OCI-LY7 (cell line): ENCODE measurements at regions not wholly inside any gene's neighbourhood (a gene's known extent, or its start where the extent isn't known, plus 50 kb on each side); places are given as distances from the start of the nearest gene placed in this dataset.

Source experiments
- BruUV-seq: library from RNA; stranded (reverse); fragments of 400-500 nt; replicated peaks from 2 replicates; lab custom pipeline; 2021; lab: Mats Ljungman, UMichigan
- CTCF ChIA-PET: fragments of 300-600 bp; sonication (Branson Sonifier 250); formaldehyde crosslinking; loops from one replicate; lab custom pipeline; 2022; ENCODE audit warnings: antibody characterized with exemption; ENCODE audit not compliant: unreplicated experiment; lab: Charles Lee
- POLR2A ChIA-PET: fragments of 300-600 bp; sonication (Branson Sonifier 250); formaldehyde crosslinking; loops from one replicate; lab custom pipeline; 2022; ENCODE audit warnings: antibody characterized with exemption; lab: Charles Lee
- DNase-seq: peaks from one replicate; pipeline ENCODE4 v3.0.0-alpha.2; 2015; ENCODE audit warnings: low spot score
- H2AFZ ChIP-seq: fragments of 200-600 bp; sonication (generic), shearing (Covaris generic); 2 replicates; pipeline ENCODE4 v1.6.1; 2014; ENCODE audit warnings: mild to moderate bottlenecking, antibody characterized with exemption, low read length, moderate library complexity
- H3K27ac ChIP-seq: fragments of 200-600 bp; sonication (generic); 2 replicates; pipeline ENCODE4 v1.5.1; 2014; ENCODE audit warnings: mixed run types, low read depth, mild to moderate bottlenecking, moderate library complexity, low read length, inconsistent platforms; ENCODE audit not compliant: poor library complexity, severe bottlenecking
- H3K36me3 ChIP-seq: fragments of 200-600 bp; sonication (generic); 2 replicates; pipeline ENCODE4 v1.6.1; 2014; ENCODE audit warnings: mild to moderate bottlenecking, antibody characterized with exemption, low read length, moderate library complexity, mixed read lengths; ENCODE audit not compliant: insufficient read depth
- H3K4me1 ChIP-seq: fragments of 200-600 bp; sonication (generic); 2 replicates; pipeline ENCODE4 v1.5.1; 2014; ENCODE audit warnings: mild to moderate bottlenecking, low read length; ENCODE audit not compliant: insufficient read depth, poor library complexity, severe bottlenecking
- H3K4me2 ChIP-seq: fragments of 200-600 bp; sonication (generic); 2 replicates; pipeline ENCODE4 v1.6.1; 2014; ENCODE audit warnings: mild to moderate bottlenecking, low read length
- H3K4me3 ChIP-seq: fragments of 200-600 bp; sonication (generic); 2 replicates; pipeline ENCODE4 v1.5.1; 2014; ENCODE audit warnings: mild to moderate bottlenecking, low read depth, low read length; ENCODE audit not compliant: poor library complexity, severe bottlenecking
- H3K79me2 ChIP-seq: fragments of 200-600 bp; sonication (generic); 2 replicates; pipeline ENCODE4 v1.6.1; 2016; ENCODE audit warnings: low read depth, mild to moderate bottlenecking, low read length, moderate library complexity, mixed read lengths; ENCODE audit not compliant: insufficient read depth
- H3K9me2 ChIP-seq: fragments of 200-600 bp; sonication (generic); 2 replicates; pipeline ENCODE4 v1.6.1; 2016; ENCODE audit warnings: mild to moderate bottlenecking, low read length, mixed read lengths; ENCODE audit not compliant: insufficient read depth
- H3K9me3 ChIP-seq: fragments of 200-600 bp; sonication (generic); 2 replicates; pipeline ENCODE4 v1.6.1; 2014; ENCODE audit warnings: mild to moderate bottlenecking, mixed run types, low read length, mixed read lengths
- H4K20me1 ChIP-seq: fragments of 200-600 bp; sonication (generic); 2 replicates; pipeline ENCODE4 v1.6.1; 2014; ENCODE audit warnings: mild to moderate bottlenecking, antibody characterized with exemption, low read length, moderate library complexity, mixed read lengths; ENCODE audit not compliant: insufficient read depth
- EZH2phosphoT487 ChIP-seq: fragments of 200-600 bp; sonication (generic); IDR thresholded peaks from 2 replicates; pipeline ENCODE4 v1.6.1; 2018; ENCODE audit warnings: low read depth, borderline replicate concordance, mild to moderate bottlenecking, mixed run types, antibody characterized with exemption, low read length, moderate library complexity, mixed read lengths
- intact Hi-C: fragments of 100-400 bp; cut with micrococcal nuclease; formaldehyde crosslinking; loops from one replicate; pipeline ENCODE4 v1.10.0; 2022; ENCODE audit not compliant: unreplicated experiment
- TF ChIP-seq, protein P1 (sequence below): fragments of 200-600 bp; sonication (generic); conservative IDR thresholded peaks from 2 replicates; pipeline ENCODE4 v1.5.1; 2014; ENCODE audit warnings: mild to moderate bottlenecking, antibody characterized with exemption, low read length, moderate library complexity, mixed read lengths

DNA sequence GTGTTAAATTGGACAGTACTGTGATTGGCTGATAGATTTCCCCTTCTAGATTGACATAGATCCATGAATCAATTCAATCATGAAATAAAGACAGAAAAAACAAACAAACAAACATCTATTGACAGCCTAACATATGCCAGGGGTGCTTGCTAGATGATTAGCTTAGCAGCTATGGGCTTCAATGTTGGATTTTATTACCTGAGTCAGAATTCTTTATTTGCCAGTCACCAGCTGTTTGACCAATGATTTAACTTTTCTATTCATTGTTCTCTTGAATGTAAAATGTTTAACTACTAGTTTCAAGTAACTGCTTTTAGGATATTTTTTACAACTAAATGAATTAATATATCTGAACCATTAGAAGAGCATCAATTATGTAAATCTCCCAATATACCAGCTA, 901.3 kb upstream of the CITED2 start:
- intact Hi-C loops = no loop called here
- Histone ChIP-seq H3K9me2 (no peaks in the 10 kb centered on the region), H3K4me1 (no peaks in the 10 kb centered on the region), H3K36me3 (no peaks in the 10 kb centered on the region), H3K9me3 (no peaks in the 10 kb centered on the region), H3K27ac (no peak overlapping the region), H4K20me1 (no peaks in the 10 kb centered on the region), H3K79me2 (no peaks in the 10 kb centered on the region), H3K4me3 (no peak overlapping the region), H2AFZ (no peak overlapping the region), H3K4me2 (no peak overlapping the region)
- POLR2A ChIA-PET = interaction anchor here (0.7 kb wide), 2 partner anchors 664 to 920 kb away, joined by 3 read pairs; no protein-coding TSS in a partner anchor
- DNase-seq = no peak
- no TSS peak for BruUV-seq
- TF ChIP-seq EZH2phosphoT487 = no peak
- TF ChIP-seq, protein P1, sequence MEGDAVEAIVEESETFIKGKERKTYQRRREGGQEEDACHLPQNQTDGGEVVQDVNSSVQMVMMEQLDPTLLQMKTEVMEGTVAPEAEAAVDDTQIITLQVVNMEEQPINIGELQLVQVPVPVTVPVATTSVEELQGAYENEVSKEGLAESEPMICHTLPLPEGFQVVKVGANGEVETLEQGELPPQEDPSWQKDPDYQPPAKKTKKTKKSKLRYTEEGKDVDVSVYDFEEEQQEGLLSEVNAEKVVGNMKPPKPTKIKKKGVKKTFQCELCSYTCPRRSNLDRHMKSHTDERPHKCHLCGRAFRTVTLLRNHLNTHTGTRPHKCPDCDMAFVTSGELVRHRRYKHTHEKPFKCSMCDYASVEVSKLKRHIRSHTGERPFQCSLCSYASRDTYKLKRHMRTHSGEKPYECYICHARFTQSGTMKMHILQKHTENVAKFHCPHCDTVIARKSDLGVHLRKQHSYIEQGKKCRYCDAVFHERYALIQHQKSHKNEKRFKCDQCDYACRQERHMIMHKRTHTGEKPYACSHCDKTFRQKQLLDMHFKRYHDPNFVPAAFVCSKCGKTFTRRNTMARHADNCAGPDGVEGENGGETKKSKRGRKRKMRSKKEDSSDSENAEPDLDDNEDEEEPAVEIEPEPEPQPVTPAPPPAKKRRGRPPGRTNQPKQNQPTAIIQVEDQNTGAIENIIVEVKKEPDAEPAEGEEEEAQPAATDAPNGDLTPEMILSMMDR = no peak
- CTCF ChIA-PET = no interaction called here

DNA sequence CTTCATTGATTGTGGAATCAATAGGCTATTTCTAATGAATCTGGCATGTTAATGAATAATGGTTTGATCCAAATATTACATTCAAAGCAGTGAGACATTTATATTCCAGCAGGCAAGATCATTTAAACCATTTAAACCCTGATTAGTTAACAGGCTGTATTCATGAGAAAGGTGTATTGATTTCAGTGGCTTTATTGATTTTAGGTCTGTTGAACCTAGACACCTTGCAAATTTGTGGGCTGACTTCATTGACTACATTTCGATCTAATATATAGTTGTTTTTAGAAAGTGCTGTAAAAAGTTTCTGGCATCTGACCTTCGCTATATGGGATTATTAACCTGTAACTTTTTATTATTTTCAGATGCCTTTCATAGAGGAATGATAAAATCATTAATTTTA, 900.1 kb upstream of the CITED2 start:
- no peak for DNase-seq
- no peak overlapping the region for H3K4me2 ChIP-seq
- H3K79me2 ChIP-seq = no peaks in the 10 kb centered on the region
- ChIA-PET POLR2A (interaction anchor here (0.8 kb wide), 1 partner anchor 278 kb away, joined by 3 read pairs; no protein-coding TSS in a partner anchor), CTCF (no interaction called here)
- H3K27ac ChIP-seq = no peak overlapping the region
- TF ChIP-seq EZH2phosphoT487 = no peak
- TF ChIP-seq, protein P1 = no peak
- H3K36me3 ChIP-seq = no peaks in the 10 kb centered on the region
- no peak overlapping the region for H2AFZ ChIP-seq
- H3K4me1 ChIP-seq = no peaks in the 10 kb centered on the region
- H3K9me2 ChIP-seq = no peaks in the 10 kb centered on the region
- no peak overlapping the region for H3K4me3 ChIP-seq
- no peaks in the 10 kb centered on the region for H4K20me1 ChIP-seq
- no peaks in the 10 kb centered on the region for H3K9me3 ChIP-seq
- BruUV-seq = no TSS peak
- intact Hi-C loops = no loop called here

DNA sequence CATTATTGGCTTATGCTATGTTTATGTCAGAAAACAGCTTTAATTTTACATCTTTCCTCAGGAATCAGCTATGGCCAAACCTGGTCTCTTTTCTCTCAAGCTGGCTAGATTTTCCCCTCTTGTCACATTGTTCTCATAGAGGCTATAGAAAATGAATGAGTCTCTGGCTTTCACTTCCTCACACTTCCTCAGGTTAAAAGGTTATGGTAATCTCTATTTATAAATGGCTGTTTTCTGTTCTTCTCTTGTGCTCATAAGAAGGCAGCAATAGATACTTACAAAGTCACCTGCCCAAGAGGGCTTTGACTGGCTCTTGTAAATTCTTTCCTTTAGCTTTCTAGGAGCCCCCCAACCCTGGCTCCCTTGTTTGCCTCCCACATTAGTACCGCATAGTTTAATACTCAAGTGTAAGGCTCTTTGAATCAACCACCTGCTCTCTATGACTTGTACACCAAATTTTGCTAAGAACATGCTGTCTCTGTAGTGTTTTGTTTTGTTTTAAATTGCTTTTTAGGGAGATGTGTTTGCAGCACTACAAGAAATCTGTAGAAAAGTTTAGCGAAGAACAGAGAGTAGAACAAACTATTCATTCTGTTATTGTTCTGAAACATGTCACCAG, 897.4 kb upstream of the CITED2 start:
- intact Hi-C loops = no loop called here
- Histone ChIP-seq H4K20me1 (no peaks in the 10 kb centered on the region), H3K36me3 (no peaks in the 10 kb centered on the region), H3K4me2 (no peak overlapping the region), H2AFZ (no peak overlapping the region), H3K9me3 (no peaks in the 10 kb centered on the region), H3K9me2 (no peaks in the 10 kb centered on the region), H3K79me2 (no peaks in the 10 kb centered on the region), H3K4me1 (no peaks in the 10 kb centered on the region), H3K27ac (no peak overlapping the region), H3K4me3 (no peak overlapping the region)
- peak; percentile 0 for DNase-seq
- POLR2A ChIA-PET = interaction anchor here (1.3 kb wide), 1 partner anchor 88 kb away, joined by 3 read pairs; no protein-coding TSS in a partner anchor
- no TSS peak for BruUV-seq
- CTCF ChIA-PET = no interaction called here
- TF ChIP-seq EZH2phosphoT487 = no peak
- TF ChIP-seq, protein P1 = no peak
